NT2/D1 (cell line): ENCODE measurements at regions not wholly inside any gene's neighbourhood (a gene's known extent, or its start where the extent isn't known, plus 50 kb on each side); places are given as distances from the start of the nearest gene placed in this dataset.

Source experiments
- DNase-seq: peaks from one replicate; pipeline ENCODE4 v3.0.0-alpha.2; 2011; ENCODE audit warnings: low read depth, low spot score
- H3K27me3 ChIP-seq: 2 replicates; pipeline ENCODE4 v1.6.0; 2011; ENCODE audit warnings: mild to moderate bottlenecking; ENCODE audit not compliant: insufficient read length, insufficient read depth
- H3K36me3 ChIP-seq: 2 replicates; pipeline ENCODE4 v1.6.1; 2011; ENCODE audit warnings: mild to moderate bottlenecking, low read length, mixed read lengths; ENCODE audit not compliant: insufficient read depth, insufficient read length
- H3K4me1 ChIP-seq: 2 replicates; pipeline ENCODE4 v1.5.1; 2011; ENCODE audit not compliant: insufficient read depth, insufficient read length
- H3K4me3 ChIP-seq: 2 replicates; pipeline ENCODE4 v1.5.1; 2011; ENCODE audit warnings: low read depth; ENCODE audit not compliant: insufficient read length
- H3K9ac ChIP-seq: 2 replicates; pipeline ENCODE4 v1.6.0; 2011; ENCODE audit warnings: low read depth; ENCODE audit not compliant: insufficient read length
- H3K9me3 ChIP-seq: 2 replicates; pipeline ENCODE4 v1.5.1; 2011; ENCODE audit warnings: mild to moderate bottlenecking, low read length; ENCODE audit not compliant: insufficient read depth
- SUZ12 ChIP-seq: IDR thresholded peaks from 2 replicates; pipeline ENCODE4 v1.6.1; 2011; ENCODE audit not compliant: insufficient read length, insufficient read depth; ENCODE audit errors: extremely low read depth
- YY1 ChIP-seq: IDR thresholded peaks from 2 replicates; pipeline ENCODE4 v1.6.1; 2011; ENCODE audit not compliant: insufficient read length, insufficient read depth
- ZNF274 ChIP-seq: IDR thresholded peaks from 2 replicates; pipeline ENCODE4 v1.6.1; 2011; ENCODE audit warnings: mild to moderate bottlenecking, low read depth, low read length

DNA sequence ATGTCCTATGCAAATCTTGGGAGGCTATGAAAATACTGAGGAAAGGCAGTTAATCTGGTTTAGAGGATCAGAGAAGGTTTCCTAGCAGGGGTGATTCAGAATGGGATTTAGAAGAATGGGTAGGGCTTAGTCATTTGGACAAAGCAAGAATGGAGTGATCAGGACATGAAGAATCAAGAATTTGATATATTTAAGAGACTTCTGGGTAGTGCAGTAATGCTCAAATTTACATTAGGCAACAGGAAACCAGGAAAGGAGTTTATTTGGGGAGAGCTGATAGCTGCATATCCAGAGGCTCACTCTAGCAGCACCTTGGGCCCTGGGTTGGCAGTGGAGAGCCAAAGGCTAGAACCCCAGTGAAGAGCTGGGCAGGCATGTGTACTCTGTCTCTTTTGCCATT lies 78.9 kb upstream of the PAPPA start:
- H3K4me3 ChIP-seq: no peak overlapping the region
- H3K9ac ChIP-seq: no peak overlapping the region
- TF ChIP-seq YY1: no peak
- no peaks in the 10 kb centered on the region for H3K4me1 ChIP-seq
- DNase-seq: no peak
- no peaks in the 10 kb centered on the region for H3K27me3 ChIP-seq
- no peaks in the 10 kb centered on the region for H3K9me3 ChIP-seq
- H3K36me3 ChIP-seq: no peaks in the 10 kb centered on the region

DNA sequence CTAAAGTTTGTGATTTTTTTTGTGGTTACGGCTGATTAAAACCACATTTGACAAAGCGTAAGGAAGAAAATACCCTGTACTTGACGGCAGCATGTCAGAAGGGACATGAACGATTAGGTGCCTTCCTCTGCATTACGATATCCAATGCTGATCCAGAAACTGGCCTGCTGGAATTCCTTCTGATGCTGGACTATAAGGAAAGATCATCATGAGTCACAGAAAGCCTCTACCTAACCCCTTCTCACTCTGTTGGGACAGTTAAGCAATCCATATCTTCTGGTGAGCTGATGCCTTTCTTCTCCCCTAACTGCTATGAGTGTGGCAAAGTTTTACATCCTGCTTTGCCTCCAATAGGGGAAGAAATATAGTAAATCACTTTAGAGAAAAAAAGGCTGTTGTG lies 78.4 kb upstream of the PAPPA start:
- no peak overlapping the region for H3K4me3 ChIP-seq
- no peaks in the 10 kb centered on the region for H3K27me3 ChIP-seq
- no peaks in the 10 kb centered on the region for H3K4me1 ChIP-seq
- H3K9ac ChIP-seq: no peak overlapping the region
- DNase-seq: no peak
- TF ChIP-seq ZNF274 (no peak), SUZ12 (no peak), YY1 (no peak)
- H3K36me3 ChIP-seq: no peaks in the 10 kb centered on the region
- no peaks in the 10 kb centered on the region for H3K9me3 ChIP-seq

DNA sequence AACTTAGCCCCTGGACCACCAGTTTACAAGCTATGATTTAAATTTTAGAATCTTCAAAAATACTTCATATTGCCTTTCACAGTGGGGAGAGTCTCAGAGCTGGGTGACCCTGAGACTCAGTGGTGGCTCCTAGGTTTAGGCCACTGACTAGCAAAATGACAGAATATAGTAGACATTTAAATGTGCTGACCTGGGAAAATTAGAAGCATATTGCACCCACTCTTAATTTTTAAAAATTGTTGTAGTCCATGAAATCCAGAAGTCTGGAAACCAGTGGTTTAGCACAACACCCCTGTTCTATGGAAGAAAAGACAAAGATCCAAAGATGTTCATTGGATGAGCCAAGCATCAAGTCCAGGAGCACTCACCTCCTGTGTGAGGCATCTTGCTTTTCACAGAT lies 75.0 kb upstream of the PAPPA start:
- Histone ChIP-seq H3K4me1 (no peaks in the 10 kb centered on the region), H3K36me3 (no peaks in the 10 kb centered on the region), H3K9me3 (no peaks in the 10 kb centered on the region), H3K4me3 (no peak overlapping the region), H3K27me3 (no peaks in the 10 kb centered on the region), H3K9ac (no peak overlapping the region)
- DNase-seq: no peak
- no peak for TF ChIP-seq SUZ12
- no peak for TF ChIP-seq ZNF274
- TF ChIP-seq YY1: no peak

DNA sequence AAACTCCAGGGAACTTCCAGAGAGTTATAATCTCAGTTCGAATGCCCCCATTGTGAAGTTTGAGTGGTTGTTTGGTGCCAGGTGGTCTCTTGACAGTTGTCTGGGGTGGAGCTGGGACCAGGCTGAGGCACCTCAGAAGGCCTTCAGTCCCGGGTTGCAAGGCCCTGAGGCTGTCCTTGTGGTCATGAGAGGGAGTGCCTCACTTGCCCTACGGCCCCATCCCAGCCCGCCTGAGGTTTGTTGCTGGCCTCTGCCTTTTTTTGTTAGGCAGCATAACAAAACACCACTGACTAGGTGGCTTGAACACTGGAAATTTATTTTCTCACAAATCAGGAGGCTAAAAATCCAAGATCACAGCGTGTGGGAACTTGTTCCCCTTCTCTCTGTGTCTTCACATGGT lies 73.0 kb upstream of the PAPPA start:
- Histone ChIP-seq H3K4me3 (no peak overlapping the region), H3K36me3 (no peaks in the 10 kb centered on the region), H3K9me3 (no peaks in the 10 kb centered on the region), H3K27me3 (no peaks in the 10 kb centered on the region), H3K4me1 (no peaks in the 10 kb centered on the region), H3K9ac (no peak overlapping the region)
- no peak for TF ChIP-seq YY1
- no peak for TF ChIP-seq ZNF274
- no peak for TF ChIP-seq SUZ12
- no peak for DNase-seq

DNA sequence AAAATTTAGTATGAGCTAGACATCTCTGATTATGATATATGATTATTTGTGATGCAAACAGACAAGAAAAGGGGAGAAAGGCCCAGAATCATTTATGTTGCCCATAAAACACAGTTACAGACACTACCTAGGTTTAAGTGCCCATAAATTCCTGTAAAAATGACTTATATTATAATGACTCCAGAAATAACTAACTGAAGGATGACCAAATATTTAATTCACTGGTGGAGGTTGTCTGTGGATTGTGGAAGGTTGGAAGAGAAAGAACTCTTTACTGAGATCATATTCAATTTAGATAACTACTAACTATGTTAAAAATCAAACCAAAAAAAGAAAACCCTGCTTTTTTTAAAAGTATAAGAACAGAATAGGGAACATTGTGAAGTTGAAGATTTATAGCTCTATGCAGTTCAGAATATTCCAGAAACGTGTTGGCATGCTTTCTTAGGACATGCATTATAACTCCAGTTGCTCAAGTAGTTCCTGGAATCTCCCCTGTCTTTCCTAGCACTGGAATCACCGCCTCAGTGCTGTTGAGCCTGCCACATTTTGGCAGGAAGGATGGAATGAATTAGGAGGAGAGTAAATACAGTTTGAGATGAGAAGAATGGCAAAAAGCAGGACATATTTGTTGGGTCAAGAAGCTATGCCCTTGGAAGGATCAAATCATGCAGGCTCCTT lies 72.0 kb upstream of the PAPPA start:
- no peaks in the 10 kb centered on the region for H3K9me3 ChIP-seq
- TF ChIP-seq YY1 (no peak), ZNF274 (no peak), SUZ12 (no peak)
- H3K4me1 ChIP-seq: no peaks in the 10 kb centered on the region
- H3K36me3 ChIP-seq: no peaks in the 10 kb centered on the region
- DNase-seq: no peak
- no peak overlapping the region for H3K4me3 ChIP-seq
- H3K9ac ChIP-seq: no peak overlapping the region
- H3K27me3 ChIP-seq: no peaks in the 10 kb centered on the region

DNA sequence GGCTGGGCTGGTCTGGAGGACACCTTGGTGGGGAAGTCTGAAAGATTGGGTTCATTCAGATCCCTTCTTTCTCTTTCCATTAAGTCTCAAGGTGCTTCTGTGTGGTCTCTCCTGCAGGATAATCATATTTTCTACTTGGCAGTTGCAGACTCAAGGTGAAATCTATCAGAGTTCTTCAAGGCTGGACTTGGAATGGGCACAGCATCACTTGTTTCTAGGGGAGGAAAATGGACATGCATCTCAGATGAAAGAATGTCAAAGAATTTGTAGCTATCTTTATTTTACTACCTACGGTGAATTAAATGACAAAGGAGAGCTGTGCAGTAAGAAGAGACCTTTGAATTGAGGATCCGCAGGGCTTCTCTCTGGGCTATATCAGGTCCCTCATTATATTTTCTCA lies 69.8 kb upstream of the PAPPA start:
- DNase-seq: no peak
- Histone ChIP-seq H3K4me3 (no peak overlapping the region), H3K9me3 (no peaks in the 10 kb centered on the region), H3K9ac (no peak overlapping the region), H3K4me1 (no peaks in the 10 kb centered on the region), H3K36me3 (no peaks in the 10 kb centered on the region), H3K27me3 (no peaks in the 10 kb centered on the region)
- TF ChIP-seq YY1 (no peak), SUZ12 (no peak), ZNF274 (no peak)

DNA sequence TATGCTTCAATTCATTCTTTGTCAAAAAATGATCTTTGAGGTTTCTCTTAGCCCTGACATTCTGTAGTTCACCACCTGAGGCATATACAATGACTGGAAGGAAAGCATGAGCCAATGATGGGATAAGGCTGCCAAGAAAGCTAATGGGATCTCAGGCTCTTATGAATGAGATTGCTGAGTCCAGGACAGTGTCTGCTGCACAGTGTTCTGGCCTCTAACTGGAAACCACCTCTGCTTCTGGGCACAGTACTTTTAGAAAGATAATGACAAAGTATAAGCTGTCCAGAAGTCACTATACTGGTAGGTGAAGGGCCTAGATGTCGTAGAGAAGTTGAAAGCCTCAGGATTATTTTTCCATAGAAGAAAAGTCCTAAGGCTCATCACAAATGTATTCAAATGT lies 69.1 kb upstream of the PAPPA start:
- Histone ChIP-seq H3K4me3 (no peak overlapping the region), H3K9ac (no peak overlapping the region), H3K36me3 (no peaks in the 10 kb centered on the region), H3K9me3 (no peaks in the 10 kb centered on the region), H3K27me3 (no peaks in the 10 kb centered on the region), H3K4me1 (no peaks in the 10 kb centered on the region)
- DNase-seq: no peak
- TF ChIP-seq ZNF274: no peak
- TF ChIP-seq YY1: no peak
- no peak for TF ChIP-seq SUZ12

DNA sequence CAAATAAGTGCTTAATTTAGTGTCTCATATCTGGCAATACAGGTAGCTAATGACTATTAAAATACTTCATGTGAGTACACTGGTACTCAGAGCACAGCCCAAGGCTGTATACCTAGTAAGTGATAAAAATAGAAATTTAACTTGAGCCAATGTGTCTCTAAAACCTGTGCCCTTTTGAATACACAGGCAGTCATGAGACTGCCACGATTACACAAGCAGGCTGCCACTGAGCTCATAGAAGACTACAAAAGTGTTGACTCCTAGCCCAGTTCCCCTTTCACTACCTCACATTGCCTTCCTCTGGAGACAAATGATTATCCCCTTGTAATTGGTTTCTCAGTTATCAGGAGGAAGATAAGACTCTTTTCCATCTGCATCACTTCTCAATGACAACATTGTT lies 66.3 kb upstream of the PAPPA start:
- no peak overlapping the region for H3K4me3 ChIP-seq
- H3K36me3 ChIP-seq: no peaks in the 10 kb centered on the region
- TF ChIP-seq ZNF274 (no peak), SUZ12 (no peak)
- H3K9me3 ChIP-seq: peaks cover 5% of the 10 kb centered on the region; the same call in 1 of the 2 replicates
- no peak for DNase-seq
- no peaks in the 10 kb centered on the region for H3K27me3 ChIP-seq
- H3K9ac ChIP-seq: no peak overlapping the region
- no peaks in the 10 kb centered on the region for H3K4me1 ChIP-seq
